ENCODE measurements at regions not wholly inside any gene's neighbourhood (a gene's known extent, or its start where the extent isn't known, plus 50 kb on each side); places are given as distances from the start of the nearest gene placed in this dataset.

DNA sequence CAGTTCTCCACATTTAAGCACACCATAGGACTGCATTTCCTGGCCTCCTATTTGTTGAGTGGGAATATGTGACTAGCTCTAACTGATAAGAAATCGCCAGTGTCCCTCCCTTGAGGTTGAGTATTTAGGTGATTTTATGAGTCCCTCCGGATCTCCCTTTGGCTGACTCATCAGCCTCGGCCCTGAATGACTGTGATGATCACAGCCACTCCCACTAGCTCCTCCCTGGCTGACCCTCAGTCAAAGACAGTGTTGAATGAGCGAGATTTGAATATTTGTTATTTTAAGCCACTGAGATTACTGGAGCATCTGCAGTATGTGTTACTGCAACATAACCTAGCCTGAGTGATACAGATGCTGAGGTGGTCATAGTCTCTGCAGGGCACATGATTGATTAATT, 515.3 kb downstream of the EPHB1 start:
- ATAC-seq (ENCODE audit: low FRiP score) = no peak
- TF ChIP-seq, protein P1, sequence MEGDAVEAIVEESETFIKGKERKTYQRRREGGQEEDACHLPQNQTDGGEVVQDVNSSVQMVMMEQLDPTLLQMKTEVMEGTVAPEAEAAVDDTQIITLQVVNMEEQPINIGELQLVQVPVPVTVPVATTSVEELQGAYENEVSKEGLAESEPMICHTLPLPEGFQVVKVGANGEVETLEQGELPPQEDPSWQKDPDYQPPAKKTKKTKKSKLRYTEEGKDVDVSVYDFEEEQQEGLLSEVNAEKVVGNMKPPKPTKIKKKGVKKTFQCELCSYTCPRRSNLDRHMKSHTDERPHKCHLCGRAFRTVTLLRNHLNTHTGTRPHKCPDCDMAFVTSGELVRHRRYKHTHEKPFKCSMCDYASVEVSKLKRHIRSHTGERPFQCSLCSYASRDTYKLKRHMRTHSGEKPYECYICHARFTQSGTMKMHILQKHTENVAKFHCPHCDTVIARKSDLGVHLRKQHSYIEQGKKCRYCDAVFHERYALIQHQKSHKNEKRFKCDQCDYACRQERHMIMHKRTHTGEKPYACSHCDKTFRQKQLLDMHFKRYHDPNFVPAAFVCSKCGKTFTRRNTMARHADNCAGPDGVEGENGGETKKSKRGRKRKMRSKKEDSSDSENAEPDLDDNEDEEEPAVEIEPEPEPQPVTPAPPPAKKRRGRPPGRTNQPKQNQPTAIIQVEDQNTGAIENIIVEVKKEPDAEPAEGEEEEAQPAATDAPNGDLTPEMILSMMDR (IDR thresholded peaks at IDR 0.05) = no peak

DNA sequence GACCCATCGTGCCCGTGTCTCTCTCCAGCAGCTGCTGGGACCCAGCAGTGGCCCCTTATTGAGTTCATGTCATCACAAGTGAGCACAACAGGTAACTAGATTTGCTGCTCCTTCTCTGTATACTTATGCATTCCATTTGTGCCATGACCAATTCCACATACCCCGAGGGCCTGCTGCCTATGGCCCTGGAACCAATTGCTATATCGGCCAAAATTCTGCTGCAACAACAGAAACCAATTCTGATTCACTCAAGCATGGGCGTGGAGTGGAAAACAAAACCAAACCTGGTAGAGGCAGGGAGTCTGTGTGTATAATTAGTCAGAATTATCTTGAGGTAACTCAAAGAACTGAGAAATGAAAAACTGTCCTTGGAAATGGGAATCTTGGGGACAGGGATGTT, 516.6 kb downstream of the EPHB1 start:
- ATAC-seq (ENCODE audit: low FRiP score) (no peak), DNase-seq (ENCODE audit: low spot score) (no peak)
- TF ChIP-seq, protein P1 (IDR thresholded peaks at IDR 0.05) = no peak

More for the DNA sequence above, 515.3 kb downstream of the EPHB1 start:
- no peak for DNase-seq (ENCODE audit: low spot score)

DNA sequence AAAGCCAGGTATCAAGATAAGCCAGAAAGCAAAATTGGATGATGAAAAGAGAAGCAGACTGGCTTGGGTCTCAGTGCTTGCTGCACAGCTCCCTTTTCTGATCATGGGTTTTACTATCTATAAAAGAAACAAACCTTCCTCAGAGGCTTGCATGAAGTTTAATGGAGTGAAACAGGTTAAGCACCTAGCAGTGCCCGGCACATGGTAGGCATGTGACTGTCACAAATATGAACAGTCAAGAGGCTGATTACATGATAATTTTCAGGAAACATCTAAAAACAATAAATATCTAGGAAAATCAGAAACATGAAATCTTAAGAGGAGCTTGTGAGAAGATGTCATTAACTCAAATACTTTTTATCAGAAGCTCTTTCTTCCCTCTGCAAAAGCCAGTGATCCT, 519.2 kb downstream of the EPHB1 start:
- TF ChIP-seq, protein P1 (IDR thresholded peaks at IDR 0.05) = no peak
- DNase-seq (ENCODE audit: low spot score) (no peak), ATAC-seq (ENCODE audit: low FRiP score) (no peak)

DNA sequence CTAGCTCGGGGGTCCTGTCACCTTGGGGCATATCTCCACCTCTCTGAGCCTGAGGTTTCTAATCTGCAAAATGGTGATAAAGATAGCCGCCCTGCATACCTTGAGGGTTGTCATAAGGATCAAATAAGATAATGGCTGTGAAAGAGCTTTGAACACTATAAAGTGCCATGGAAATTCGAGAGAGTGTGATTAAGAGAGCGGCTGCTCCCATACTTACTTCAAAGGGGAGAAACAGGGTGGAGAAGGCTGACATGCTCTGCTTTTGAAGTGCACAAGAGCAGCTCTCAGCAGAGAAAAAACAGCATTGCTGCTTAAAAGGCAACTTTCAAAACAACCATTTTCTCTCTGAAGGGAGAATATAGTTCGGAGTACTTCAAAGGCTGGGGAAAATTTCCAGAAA, 529.2 kb downstream of the EPHB1 start:
- ATAC-seq (ENCODE audit: low FRiP score) (no peak), DNase-seq (ENCODE audit: low spot score) (no peak)
- TF ChIP-seq, protein P1 (IDR thresholded peaks at IDR 0.05) = no peak

DNA sequence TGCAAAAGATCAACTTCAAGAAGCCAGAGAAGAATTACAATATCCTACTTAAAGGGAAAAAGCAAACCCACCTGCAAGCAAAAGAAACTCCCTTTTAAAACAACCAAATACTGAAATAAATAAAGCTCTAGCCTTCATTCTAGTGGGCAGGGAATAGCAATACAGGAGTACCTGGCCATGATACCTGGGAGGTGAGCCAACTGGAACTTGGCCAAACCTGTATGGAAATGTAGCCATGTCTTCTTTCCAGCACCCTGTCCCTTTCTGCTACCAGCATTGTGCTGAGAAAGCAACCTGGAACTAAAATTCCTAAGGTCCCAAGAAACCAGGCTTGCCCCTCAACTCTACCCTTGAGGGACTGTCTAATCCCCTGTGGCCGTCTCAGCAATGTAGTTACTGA, 530.0 kb downstream of the EPHB1 start:
- ATAC-seq (ENCODE audit: low FRiP score) (no peak), DNase-seq (ENCODE audit: low spot score) (no peak)
- TF ChIP-seq, protein P1 (IDR thresholded peaks at IDR 0.05) = no peak

DNA sequence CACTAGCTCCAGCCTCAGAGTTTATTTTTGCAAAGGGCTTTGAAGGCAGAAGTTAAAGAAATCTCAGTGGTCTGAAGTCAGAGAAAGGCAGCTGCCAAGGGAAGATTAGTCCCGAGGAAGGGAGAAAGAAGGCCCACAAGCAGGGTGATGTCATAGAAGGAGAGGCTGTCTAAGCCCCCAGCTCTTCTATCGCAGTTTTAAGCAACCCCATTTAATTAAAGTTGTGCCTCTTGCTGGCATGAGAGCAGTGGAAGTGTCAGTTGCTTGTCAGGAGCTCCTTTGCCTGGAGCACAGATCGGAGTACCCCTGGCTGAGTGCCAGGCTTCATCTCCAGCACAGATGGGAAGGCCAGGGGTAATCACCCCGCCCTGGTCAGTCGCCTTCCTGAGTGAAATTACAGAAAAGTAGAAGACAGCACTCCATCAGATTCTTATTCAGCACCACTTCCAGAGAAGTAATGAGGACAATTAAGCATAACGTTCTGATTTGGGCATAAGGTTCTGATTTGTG, 530.7 kb downstream of the EPHB1 start:
- TF ChIP-seq, protein P1 (IDR thresholded peaks at IDR 0.05) = no peak
- no peak for ATAC-seq (ENCODE audit: low FRiP score)
- DNase-seq (ENCODE audit: low spot score) = no peak

DNA sequence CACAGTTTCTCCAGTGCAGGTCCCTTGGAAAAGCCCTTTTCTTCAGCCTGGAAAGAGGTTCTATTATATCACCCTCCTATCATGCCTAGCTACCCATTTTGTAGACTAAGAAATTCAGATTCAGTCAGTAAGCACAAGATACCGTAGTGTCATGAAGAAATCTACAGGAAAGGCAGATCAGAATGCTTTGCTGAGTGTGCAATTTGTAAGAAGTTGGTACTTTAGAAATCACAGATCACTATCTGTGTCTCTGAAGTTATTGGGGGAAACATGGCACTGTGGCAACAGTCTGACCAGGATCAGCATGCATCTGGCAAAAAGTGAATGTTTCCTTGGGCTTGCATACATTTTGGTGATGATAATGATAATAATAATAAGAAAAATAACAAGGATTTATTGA, 531.8 kb downstream of the EPHB1 start:
- TF ChIP-seq, protein P1 (IDR thresholded peaks at IDR 0.05) = no peak
- DNase-seq (ENCODE audit: low spot score) (no peak), ATAC-seq (ENCODE audit: low FRiP score) (no peak)

All from omental fat pad (tissue), 3 donors.